CD4-positive, alpha-beta T cell treated with Interleukin-17A for 4 hours (primary cell): ENCODE measurements at regions not wholly inside any gene's neighbourhood (a gene's known extent, or its start where the extent isn't known, plus 50 kb on each side); places are given as distances from the start of the nearest gene placed in this dataset.
"Not testable (repeated sequence)": the region's sequence is repeated elsewhere in the genome, so short reads cannot be mapped to it uniquely, and the experiment has no call there.

ENCODE experiments used
- DNase-seq: peaks from one replicate; pipeline ENCODE4 v3.0.0-alpha.2; 2020; ENCODE audit warnings: mixed read lengths

DNA sequence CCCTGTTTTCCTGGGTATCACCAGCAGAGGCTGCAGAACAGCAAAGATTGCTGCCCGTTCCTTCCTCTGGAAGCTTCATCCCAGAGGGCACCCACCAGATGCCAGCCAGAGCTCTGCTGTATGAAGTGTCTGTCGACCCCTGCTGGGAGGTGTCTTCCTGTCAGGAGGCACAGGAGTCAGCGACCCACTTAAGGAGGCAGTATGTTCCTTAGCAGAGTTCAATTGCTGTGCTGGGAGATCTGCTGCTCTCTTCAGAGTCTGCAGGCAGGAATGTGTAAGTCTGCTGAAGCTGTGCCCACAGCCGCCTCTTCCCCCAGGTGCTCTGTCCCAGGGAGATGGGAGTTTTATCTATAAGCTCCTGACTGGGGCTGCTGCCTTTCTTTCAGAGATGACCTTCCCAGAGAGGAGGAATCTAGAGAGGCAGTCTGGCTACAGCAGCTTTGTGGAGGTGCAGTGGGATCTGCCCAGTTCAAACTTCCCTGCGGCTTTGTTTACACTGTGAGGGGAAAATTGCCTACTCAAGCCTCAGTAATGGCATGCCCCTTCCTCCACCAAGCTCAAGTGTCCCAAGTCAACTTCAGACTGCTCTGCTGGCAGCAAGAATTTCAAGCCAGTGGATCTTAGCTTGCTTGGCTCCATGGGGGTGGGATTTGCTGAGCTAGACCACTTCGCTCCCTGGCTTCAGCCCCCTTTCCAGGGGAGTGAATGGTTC lies 100.6 kb downstream of the TMEM168 start:
- not testable (repeated sequence) for DNase-seq

DNA sequence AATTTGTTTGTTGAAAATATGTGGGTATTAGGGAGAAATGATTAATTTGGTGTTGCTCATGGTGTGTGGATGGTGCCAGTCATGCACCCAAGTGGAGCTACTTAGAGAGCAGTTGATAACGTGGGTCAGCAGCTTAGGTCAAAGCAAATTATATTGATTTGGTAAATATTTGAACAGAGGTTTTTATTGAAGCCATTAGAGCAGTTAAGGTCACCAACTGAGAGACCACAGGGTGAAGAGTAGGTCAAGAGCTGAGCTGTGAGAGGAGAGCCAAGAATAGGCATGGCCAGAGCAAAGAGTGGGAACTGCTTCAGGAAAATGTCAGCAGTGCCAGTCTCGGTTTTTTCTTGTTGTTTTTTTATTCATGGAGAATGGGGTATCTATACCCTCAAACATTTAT lies 97.9 kb downstream of the TMEM168 start:
- no peak for DNase-seq

- DNase-seq, result not testable (repeated sequence)
Measured at GRCh38 chr7:112697211-112697610, 93.0 kb downstream of the TMEM168 start.

GRCh38 chr7:112699725-112700513 lies 90.3 kb downstream of the TMEM168 start:
- no peak for DNase-seq

- no peak for DNase-seq
Measured at GRCh38 chr7:112701456-112701855, 88.7 kb downstream of the TMEM168 start.

- no peak for DNase-seq
Measured at GRCh38 chr7:112707655-112708054, 82.5 kb downstream of the TMEM168 start.

DNA sequence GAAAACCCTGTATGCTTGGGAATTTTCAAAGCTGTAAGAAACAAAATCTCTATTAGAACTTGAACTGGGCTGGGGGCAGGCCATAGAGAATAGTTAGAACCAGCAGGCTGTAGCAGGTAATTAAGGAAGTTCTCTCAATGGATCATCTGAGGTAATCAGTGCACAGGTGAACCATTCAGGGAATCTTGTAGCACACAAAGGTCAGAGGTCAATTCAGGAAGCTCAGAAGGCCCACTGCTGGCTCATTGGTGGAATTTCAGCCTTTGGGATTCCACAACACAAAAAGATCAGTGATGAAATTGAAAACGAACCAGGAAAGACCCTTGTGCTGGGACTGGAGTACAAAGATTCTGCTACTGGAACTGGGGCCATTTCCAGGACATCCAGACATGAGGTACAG lies 82.0 kb downstream of the TMEM168 start:
- DNase-seq, result no peak
